ENCODE measurements at regions not wholly inside any gene's neighbourhood (a gene's known extent, or its start where the extent isn't known, plus 50 kb on each side); places are given as distances from the start of the nearest gene placed in this dataset.

DNA sequence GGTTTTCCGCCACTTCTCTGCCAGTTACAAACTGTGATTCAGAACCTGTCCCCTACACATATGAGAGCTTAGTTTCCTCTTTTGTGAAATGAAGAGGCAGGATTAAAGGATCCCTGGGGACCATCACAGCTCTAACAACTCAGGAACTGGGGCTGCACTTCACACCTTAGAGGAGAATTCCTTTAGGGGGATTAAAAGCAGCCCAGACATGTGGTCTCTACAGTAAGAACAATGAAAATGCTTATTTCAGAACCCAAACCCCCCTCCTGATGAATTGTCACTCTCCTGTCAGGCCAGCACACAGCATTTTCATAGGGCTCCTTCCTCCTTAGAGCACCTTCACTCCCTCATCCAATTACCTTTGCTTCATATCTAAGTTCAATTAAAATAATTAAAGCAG is 101.5 kb upstream of the NEDD4L start:
- H3K36me3 ChIP-seq (ENCODE audit: control insufficient read depth, insufficient read depth, low read length) = no peaks in the 10 kb centered on the region
- H3K9me3 ChIP-seq (ENCODE audit: control insufficient read depth, insufficient read depth, low read depth, low read length) = no peaks in the 10 kb centered on the region
- POLR2A ChIA-PET = no interaction called here
- intact Hi-C loops (cut with micrococcal nuclease; ENCODE audit: unreplicated experiment) = no loop called here
- in situ Hi-C loops (cut with HindIII; ENCODE audit: low pct_unique_long_range_greater_than_20kb, low sequenced_read_pairs) = no loop called here
- BruUV-seq (replicated peaks) = no TSS peak
- no peaks in the 10 kb centered on the region; the same call in 1 of the 2 replicates for H3K27me3 ChIP-seq (ENCODE audit: control insufficient read depth, insufficient read depth, low read length)
- H3K4me3 ChIP-seq (ENCODE audit: low read depth in 2 of 2, low read length in 2 of 2) = no peak overlapping the region
- no peaks in the 10 kb centered on the region for H3K4me1 ChIP-seq (ENCODE audit: control insufficient read depth, insufficient read depth, low read length)
- H3K27ac ChIP-seq (ENCODE audit: low read length) = no peak overlapping the region
- ATAC-seq (no peak), DNase-seq (ENCODE audit: low read depth, low spot score) (no peak)
- CTCF ChIA-PET = no interaction called here
- TF ChIP-seq SIN3A (IDR thresholded peaks at IDR 0.05; ENCODE audit: borderline replicate concordance, insufficient read depth, low read depth, low read length) (no peak), TCF7L2 (IDR thresholded peaks at IDR 0.05; ENCODE audit: low read depth, low read length) (no peak), POLR2AphosphoS5 (IDR thresholded peaks at IDR 0.05; ENCODE audit: low read depth, low read length) (no peak)
- TF ChIP-seq, protein P1, sequence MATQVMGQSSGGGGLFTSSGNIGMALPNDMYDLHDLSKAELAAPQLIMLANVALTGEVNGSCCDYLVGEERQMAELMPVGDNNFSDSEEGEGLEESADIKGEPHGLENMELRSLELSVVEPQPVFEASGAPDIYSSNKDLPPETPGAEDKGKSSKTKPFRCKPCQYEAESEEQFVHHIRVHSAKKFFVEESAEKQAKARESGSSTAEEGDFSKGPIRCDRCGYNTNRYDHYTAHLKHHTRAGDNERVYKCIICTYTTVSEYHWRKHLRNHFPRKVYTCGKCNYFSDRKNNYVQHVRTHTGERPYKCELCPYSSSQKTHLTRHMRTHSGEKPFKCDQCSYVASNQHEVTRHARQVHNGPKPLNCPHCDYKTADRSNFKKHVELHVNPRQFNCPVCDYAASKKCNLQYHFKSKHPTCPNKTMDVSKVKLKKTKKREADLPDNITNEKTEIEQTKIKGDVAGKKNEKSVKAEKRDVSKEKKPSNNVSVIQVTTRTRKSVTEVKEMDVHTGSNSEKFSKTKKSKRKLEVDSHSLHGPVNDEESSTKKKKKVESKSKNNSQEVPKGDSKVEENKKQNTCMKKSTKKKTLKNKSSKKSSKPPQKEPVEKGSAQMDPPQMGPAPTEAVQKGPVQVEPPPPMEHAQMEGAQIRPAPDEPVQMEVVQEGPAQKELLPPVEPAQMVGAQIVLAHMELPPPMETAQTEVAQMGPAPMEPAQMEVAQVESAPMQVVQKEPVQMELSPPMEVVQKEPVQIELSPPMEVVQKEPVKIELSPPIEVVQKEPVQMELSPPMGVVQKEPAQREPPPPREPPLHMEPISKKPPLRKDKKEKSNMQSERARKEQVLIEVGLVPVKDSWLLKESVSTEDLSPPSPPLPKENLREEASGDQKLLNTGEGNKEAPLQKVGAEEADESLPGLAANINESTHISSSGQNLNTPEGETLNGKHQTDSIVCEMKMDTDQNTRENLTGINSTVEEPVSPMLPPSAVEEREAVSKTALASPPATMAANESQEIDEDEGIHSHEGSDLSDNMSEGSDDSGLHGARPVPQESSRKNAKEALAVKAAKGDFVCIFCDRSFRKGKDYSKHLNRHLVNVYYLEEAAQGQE (IDR thresholded peaks at IDR 0.05; ENCODE audit: insufficient read depth in 1 of 2, low read depth in 2 of 2, low read length in 1 of 2) = no peak
- TF ChIP-seq, protein P2, sequence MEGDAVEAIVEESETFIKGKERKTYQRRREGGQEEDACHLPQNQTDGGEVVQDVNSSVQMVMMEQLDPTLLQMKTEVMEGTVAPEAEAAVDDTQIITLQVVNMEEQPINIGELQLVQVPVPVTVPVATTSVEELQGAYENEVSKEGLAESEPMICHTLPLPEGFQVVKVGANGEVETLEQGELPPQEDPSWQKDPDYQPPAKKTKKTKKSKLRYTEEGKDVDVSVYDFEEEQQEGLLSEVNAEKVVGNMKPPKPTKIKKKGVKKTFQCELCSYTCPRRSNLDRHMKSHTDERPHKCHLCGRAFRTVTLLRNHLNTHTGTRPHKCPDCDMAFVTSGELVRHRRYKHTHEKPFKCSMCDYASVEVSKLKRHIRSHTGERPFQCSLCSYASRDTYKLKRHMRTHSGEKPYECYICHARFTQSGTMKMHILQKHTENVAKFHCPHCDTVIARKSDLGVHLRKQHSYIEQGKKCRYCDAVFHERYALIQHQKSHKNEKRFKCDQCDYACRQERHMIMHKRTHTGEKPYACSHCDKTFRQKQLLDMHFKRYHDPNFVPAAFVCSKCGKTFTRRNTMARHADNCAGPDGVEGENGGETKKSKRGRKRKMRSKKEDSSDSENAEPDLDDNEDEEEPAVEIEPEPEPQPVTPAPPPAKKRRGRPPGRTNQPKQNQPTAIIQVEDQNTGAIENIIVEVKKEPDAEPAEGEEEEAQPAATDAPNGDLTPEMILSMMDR (IDR thresholded peaks at IDR 0.05) = no peak

DNA sequence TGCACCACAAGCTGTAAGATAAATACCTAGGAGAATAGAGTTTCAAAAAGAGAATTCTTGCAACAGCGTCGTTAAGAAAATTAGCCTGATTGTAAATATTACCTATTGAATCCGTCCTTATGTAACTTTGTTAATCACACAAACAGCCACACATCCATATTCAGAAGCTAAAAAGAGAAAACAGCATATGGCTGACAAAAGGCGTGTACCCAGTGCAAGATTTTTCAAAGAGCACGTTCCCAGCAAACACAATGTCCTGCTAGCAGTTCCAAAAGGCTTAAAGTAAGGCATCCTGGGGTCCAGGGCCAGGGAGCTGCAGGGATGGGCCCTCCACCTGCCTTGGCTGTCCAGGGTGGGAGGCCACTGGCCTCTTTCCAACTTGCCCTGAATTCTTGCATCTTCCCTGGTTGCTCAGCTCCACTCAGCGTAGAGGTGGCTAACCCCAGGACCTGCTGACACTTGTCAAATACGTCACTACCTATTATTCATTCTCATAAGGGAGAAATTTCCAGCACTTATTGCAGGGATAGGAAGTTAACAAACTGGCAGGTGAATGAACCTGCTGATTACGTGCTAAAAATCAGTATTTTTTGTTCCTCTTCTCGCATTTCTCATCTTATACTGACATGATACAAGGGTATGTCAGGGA is 102.1 kb upstream of the NEDD4L start:
- ATAC-seq = no peak
- no peaks in the 10 kb centered on the region for H3K9me3 ChIP-seq (ENCODE audit: control insufficient read depth, insufficient read depth, low read depth, low read length)
- no TSS peak for BruUV-seq (replicated peaks)
- H3K36me3 ChIP-seq (ENCODE audit: control insufficient read depth, insufficient read depth, low read length) = no peaks in the 10 kb centered on the region
- no peak for DNase-seq (ENCODE audit: low read depth, low spot score)
- TF ChIP-seq SIN3A (IDR thresholded peaks at IDR 0.05; ENCODE audit: borderline replicate concordance, insufficient read depth, low read depth, low read length) (no peak), POLR2AphosphoS5 (IDR thresholded peaks at IDR 0.05; ENCODE audit: low read depth, low read length) (no peak), TCF7L2 (IDR thresholded peaks at IDR 0.05; ENCODE audit: low read depth, low read length) (no peak)
- TF ChIP-seq, protein P2 (IDR thresholded peaks at IDR 0.05) = no peak
- TF ChIP-seq, protein P1 (IDR thresholded peaks at IDR 0.05; ENCODE audit: insufficient read depth in 1 of 2, low read depth in 2 of 2, low read length in 1 of 2) = no peak
- H3K4me3 ChIP-seq (ENCODE audit: low read depth in 2 of 2, low read length in 2 of 2) = no peak overlapping the region
- ChIA-PET POLR2A (no interaction called here), CTCF (no interaction called here)
- intact Hi-C loops (cut with micrococcal nuclease; ENCODE audit: unreplicated experiment) = no loop called here
- in situ Hi-C loops (cut with HindIII; ENCODE audit: low pct_unique_long_range_greater_than_20kb, low sequenced_read_pairs) = no loop called here
- H3K27ac ChIP-seq (ENCODE audit: low read length) = no peak overlapping the region
- no peaks in the 10 kb centered on the region for H3K4me1 ChIP-seq (ENCODE audit: control insufficient read depth, insufficient read depth, low read length)
- H3K27me3 ChIP-seq (ENCODE audit: control insufficient read depth, insufficient read depth, low read length) = no peaks in the 10 kb centered on the region; the same call in 1 of the 2 replicates

Measured in Panc1 (cell line).